ENCODE measurements at regions not wholly inside any gene's neighbourhood (a gene's known extent, or its start where the extent isn't known, plus 50 kb on each side); places are given as distances from the start of the nearest gene placed in this dataset.

DNA sequence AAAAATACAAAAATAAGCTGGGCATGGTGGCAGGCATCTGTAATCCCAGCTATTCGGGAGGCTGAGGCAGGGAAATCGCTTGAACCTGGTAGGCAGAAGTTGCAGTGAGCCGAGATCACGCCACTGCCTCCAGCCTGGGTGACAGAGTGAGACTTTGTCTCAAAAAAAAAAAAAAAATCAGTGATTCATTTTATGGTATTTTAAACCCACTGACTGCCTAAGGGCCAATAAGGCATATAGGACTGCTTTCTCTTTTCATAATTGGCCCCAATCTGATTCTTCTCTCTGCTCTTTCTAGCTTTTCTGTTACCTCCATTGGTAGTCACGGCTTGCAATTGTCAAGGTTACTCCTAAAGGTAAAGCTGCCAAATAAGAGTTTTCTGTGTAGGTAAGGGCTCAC, 60.2 kb upstream of the ADGRF1 start:
- TF ChIP-seq, protein P1, sequence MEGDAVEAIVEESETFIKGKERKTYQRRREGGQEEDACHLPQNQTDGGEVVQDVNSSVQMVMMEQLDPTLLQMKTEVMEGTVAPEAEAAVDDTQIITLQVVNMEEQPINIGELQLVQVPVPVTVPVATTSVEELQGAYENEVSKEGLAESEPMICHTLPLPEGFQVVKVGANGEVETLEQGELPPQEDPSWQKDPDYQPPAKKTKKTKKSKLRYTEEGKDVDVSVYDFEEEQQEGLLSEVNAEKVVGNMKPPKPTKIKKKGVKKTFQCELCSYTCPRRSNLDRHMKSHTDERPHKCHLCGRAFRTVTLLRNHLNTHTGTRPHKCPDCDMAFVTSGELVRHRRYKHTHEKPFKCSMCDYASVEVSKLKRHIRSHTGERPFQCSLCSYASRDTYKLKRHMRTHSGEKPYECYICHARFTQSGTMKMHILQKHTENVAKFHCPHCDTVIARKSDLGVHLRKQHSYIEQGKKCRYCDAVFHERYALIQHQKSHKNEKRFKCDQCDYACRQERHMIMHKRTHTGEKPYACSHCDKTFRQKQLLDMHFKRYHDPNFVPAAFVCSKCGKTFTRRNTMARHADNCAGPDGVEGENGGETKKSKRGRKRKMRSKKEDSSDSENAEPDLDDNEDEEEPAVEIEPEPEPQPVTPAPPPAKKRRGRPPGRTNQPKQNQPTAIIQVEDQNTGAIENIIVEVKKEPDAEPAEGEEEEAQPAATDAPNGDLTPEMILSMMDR (IDR thresholded peaks at IDR 0.05): no peak
- TF ChIP-seq POLR2AphosphoS5 (IDR thresholded peaks at IDR 0.05): no peak

All from gastroesophageal sphincter (tissue), 3 donors.